ENCODE measurements at regions not wholly inside any gene's neighbourhood (a gene's known extent, or its start where the extent isn't known, plus 50 kb on each side); places are given as distances from the start of the nearest gene placed in this dataset.
"Not testable (repeated sequence)": the region's sequence is repeated elsewhere in the genome, so short reads cannot be mapped to it uniquely, and the experiment has no call there.

DNA sequence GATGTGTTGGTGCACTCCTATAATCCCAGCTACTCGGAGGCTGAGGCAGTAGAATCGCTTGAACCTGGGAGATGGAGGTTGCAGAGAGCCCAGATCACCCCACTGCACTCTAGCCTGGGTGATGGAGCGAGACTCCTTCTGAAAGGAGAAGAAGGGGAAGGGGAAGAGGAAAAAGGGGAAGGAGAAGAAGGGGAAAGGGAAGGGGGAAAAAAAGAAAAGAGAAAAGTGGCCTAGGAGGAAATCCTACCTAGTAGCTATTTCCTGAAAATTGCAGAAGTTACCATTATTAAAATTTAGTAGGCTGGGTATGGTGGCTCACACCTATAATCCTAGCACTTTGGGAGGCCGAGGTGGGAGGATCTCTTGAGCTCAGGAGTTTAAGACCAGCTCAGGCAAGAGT, 67.4 kb downstream of the ARRDC3 start:
- DNase-seq (ENCODE audit: low read depth in 2 of 2), result no peak

DNA sequence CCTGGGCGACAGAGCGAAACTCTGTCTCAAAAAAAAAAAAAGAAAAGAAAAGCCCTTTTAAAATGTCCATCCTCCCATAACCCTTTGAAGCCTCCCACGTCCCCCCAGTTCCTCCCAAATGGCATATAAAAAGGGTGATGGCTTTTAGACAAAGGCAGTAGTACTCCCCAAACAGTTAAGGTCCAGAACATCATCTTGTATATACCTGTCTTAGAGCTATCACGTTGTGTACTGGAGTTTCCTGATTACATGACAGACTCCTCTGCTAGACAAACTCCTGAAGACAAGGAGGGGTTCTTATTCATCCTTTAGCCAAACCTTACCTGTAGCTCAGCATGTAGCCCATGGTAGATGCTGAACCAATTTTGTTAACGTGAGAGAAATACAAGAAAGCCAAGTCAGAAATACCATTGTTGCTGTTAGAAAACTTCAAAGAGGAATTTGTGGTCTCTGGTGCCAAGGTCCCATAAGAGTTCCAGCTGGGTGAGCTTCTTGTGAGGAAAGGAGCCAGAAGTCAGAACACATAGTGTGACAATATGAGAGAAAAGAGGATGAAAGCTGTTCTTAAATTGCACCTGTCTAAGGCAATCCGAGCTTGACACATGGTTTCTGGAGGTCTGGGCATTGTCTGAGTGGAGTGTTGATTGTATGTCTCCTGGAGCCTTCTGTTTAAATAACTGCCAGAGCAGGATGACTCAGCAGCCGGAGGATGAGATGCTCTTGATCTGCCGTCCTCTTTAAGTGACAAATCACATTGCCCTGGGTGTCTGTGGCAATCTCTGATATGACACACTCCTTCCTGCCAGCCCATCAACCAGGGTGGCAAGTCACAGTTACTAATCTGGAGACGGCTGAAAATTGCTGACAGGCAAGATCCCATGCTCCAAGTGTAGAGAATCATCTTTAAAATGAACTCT, 69.1 kb downstream of the ARRDC3 start:
- DNase-seq (ENCODE audit: low read depth in 2 of 2), result peak; percentile 51 to 79

DNA sequence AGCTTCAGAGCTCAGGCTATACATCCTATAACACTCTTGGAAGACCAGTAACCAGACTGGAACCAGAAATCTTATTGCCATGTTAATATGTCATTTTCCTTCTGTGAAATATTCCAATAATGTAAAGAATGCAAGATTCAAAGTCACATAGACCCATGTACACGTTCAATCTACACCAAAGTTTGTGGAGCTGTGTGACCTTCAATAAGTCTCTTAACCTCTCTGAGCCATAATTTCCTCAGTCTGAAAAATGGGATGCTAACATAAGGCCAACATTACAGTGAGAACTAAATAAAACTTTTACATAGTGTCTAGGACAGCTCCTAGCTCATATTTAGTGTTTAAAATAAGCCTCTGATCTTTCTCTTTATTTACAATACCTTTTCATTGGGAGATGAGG, 70.4 kb downstream of the ARRDC3 start:
- no peak for DNase-seq (ENCODE audit: low read depth in 2 of 2)

DNA sequence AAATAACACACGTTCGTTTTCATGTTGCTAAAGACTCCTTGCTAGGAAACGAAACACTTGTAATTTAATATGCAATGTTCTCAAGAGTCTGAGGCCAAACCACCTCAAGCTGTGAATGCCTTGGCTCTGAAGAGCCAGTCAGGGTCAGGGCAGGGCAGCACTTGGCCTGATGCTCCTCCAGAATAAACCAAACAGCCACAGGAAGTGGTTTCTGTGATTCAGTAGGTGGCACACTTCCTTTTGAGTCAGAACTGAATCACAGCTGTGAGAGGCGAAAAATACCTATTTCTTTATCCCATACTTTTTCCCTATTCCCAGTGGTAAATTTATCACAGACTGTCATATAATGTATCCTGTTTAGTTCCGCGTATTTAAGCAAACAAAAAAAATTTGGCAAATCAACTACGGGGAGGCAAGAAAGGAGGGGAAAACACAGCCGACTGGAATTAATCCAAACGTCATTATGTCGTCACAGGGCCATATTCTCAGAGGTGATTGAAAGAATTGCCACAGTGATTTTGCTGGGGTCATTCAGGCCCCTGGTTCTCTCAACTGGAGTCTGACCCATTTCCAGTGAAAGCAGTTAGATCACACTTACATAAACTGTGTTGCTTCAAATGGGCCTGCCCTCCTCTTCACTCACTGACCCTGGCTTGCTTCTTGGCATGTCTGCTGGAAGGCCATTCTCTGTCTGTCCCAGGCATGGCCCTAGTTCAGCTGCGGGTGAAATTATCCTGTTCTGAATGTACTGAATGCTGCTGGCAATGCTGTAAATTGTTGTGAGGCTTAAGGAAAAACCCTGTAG, 71.2 kb downstream of the ARRDC3 start:
- DNase-seq (ENCODE audit: low read depth in 2 of 2), result peak in 1 of 2 donors; percentile 48

DNA sequence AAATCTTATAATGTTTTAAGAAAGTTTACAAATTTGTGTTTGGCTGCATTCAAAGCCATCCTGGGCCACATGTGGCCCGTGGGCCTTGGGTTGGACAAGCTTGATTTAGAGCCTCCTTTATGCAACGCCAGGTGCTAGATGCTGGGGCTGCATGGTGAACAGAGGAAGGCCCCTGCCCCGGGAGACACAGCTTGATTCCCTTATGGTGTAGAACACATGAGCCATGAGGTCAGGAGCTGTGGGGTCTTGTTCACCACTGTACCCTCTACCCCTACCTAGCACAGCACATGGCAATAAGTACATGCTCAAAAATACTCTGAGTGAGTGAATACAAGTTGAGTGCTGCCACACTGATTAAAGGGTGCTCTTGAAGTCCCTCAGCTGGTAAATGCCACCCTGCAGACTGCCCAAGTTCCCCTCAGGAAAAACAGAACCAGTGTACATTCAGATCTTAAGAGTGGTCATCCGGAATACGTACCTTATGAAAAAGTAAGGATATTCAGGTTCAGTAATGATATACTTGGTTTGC, 71.9 kb downstream of the ARRDC3 start:
- DNase-seq (ENCODE audit: low read depth in 2 of 2), result no peak

DNA sequence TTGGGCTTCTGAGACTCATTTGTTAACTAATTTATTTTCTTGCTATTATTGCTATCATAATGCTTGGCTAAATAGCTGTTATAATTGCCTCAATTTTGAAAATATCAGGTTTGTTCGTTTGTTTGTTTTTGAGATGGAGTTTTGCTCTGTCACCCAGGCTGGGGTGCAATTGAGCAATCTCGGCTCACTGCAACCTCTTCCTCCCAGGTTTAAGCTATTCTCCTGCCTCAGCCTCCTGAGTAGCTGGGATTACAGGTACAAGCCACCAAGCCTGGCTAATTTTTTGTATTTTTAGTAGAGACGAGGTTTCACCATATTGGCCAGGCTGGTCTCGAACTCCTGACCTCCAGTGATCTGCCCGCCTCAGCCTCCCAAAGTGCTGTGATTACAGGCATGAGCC, 75.0 kb downstream of the ARRDC3 start:
- not testable (repeated sequence) for DNase-seq (ENCODE audit: low read depth in 2 of 2)

DNA sequence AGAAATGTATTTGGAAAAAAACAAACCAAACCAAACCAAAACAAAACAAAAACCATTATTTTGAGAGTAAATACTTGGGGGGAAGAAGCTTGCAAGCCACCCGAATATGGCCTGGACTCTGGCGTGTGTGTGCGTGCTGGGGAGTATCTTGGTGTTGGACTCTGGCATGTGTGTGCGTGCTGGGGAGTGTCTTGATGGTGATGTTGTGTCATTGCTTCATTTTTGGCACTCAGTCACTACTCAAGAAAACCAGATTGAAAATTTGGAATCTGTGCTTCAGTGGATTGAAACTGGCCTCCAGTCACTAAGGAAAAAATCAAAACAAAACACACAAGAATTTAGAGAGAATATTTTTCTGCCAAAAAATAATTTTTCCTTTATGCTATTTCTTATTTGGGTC, 76.1 kb downstream of the ARRDC3 start:
- no peak for DNase-seq (ENCODE audit: low read depth in 2 of 2)

DNA sequence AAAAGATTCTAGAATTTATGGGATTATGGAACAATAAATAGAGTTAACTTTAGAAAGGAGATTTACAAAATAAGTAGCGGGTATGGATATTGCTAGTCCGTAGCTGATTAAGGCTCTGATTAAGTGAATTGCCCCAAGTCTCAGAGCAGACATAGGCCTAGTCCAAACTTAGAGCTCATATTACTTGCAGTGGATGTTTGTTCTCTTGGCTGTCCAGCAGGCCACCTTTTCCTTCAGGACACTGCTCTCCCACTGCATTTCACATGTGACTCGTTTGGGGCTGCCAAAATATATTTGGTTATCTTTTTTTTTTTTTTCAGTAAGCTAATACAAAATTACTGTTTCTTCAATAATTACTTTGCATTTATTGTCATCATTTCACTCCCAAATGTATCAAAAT, 76.6 kb downstream of the ARRDC3 start:
- DNase-seq (ENCODE audit: low read depth in 2 of 2), result no peak

DNA sequence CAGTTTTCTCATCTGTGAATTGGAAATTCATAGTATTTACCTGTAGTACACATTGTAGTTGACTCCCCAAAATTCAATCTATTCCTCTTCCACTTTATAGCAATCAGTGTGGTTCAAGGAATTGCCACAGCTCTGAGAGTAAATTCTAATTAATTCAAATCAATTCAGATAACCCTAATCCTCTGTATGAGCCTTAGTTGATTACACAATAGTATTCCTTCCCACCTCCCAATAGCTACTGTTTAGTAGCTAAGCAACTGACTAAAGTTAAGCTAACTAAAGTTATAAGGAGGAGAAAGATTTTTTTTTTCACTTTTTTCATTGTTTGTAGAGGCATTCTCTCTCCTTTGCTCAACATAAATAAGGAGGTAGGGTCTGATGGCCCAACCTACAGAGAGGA, 77.5 kb downstream of the ARRDC3 start:
- no peak for DNase-seq (ENCODE audit: low read depth in 2 of 2)

DNA sequence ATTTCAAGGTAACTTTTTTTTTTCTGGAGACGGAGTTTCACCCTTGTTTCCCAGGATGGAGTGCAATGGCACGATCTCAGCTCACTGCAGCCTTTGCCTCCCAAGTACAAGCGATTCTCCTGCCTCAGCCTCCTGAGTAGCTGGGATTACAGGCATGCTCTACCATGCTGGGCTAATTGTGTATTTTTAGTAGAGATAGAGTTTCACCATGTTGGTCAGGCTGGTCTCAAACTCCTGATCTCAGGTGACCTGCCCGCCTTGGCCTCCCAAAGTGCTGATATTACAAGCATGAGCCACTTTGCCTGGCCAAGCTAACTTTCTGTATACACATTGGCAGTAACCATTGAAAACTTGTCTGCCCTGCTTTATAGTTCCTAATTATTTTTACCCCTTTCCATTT, 79.1 kb downstream of the ARRDC3 start:
- DNase-seq (ENCODE audit: low read depth in 2 of 2), result not testable (repeated sequence)

DNA sequence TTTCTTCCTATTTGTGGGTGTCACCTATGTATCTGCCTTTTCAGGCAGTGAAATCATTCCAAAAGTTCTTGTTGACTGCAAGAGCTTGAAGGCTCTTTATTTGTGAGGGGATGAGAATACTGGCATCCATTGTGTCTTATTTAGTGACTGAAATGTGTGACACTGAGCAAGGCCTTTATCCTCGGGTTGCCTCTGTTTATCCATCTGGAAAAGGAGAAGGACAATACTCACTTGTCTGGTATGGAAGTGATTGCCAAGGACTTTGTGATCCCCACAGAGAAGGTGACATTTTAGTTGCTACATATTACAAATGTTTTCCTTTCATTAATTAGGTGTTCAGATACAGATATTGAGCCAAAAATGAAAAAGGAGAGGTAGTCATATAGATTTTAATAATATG, 80.2 kb downstream of the ARRDC3 start:
- no peak for DNase-seq (ENCODE audit: low read depth in 2 of 2)

DNA sequence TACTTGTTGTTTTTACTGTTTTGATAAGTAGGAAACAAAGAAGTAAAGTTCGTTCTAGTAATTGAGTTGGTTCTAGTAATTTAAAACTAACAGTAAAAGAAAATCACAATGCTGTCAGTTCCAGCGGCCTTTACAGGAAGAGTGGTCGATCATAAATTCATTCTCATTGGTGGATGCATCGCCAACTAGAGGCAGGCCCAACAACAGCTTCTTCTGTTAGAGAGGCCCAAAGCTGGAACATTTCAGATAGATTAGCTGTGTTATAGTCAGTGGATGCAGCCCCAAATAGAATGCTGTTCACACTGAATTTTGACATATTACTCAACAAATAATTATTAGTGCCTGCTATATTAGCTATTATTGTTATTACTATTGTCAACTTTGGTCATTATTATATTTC, 80.8 kb downstream of the ARRDC3 start:
- DNase-seq (ENCODE audit: low read depth in 2 of 2), result no peak

DNA sequence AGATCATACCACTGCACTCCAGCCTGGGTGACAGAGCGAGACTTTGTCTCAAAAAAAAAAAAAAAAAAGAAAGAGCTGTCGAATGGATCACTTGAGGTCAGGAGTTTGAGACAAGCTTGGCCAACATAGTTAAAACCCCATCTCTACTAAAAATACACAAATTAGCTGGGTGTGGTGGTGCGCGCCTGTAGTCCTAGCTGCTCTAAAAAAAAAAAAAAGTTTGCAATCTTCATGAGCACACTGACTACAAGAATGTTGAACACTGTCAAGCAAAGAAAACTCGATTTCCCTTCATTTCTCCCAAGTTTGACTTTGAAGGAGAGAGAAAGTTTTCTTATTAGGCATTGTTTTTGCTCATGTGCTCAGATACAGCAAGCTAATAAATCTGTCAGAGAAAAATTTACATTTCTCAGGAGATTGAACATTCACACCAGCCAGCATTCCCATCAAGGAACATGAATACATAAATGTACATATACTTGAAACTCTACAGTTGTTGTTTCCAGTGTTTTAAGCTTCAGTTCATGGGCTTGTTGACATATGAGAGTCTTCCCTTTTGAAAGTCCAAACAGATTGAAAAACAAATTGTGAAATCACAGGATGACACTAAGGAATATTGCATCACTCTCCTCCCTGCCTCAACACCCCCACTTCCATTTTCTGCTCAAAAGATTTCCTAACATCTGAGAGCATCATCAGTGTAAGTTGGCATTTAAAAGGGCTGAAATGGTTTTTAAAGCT, 81.8 kb downstream of the ARRDC3 start:
- no peak for DNase-seq (ENCODE audit: low read depth in 2 of 2)

DNA sequence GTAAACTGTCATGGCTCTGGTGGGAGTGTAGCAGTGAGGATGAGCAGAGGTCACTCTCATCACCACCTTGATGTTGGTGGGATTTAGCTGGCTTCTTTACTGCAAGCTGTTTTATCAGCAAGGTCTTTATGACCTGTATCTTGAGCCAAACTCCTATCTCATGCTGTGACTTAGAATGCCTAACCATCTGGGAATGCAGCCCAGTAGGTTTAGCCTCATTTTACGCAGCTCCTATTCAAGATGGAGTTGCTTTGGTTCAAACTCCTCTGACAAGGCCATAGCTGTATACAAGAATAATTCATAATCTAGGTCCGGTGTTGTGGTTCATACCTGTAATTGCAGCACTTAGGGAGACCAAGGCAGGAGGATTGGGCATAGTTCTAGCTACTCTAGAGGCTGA, 85.1 kb downstream of the ARRDC3 start:
- no peak for DNase-seq (ENCODE audit: low read depth in 2 of 2)

DNA sequence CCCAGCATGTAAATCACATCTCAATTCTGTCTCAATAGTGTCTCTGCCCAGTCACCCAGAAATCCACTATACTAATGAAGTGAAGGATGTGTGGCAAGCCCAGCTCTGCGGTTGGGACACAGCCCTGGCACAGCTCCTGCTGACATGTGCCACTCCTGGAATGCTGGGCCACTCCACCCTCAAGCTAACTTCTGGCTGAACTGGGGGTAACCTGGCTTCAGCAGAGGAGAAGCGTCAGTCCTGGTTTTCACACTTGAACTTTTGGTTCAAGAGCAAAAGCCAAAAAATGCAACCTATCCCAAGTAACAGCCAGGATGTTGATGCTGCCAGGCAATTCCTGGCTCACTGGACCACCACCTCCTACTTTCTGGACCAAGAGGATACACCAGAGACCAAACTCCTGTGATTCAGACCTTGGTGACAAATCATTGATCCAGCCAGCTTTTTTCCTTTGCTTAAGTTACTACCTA, 86.4 kb downstream of the ARRDC3 start:
- DNase-seq (ENCODE audit: low read depth in 2 of 2), result no peak

DNA sequence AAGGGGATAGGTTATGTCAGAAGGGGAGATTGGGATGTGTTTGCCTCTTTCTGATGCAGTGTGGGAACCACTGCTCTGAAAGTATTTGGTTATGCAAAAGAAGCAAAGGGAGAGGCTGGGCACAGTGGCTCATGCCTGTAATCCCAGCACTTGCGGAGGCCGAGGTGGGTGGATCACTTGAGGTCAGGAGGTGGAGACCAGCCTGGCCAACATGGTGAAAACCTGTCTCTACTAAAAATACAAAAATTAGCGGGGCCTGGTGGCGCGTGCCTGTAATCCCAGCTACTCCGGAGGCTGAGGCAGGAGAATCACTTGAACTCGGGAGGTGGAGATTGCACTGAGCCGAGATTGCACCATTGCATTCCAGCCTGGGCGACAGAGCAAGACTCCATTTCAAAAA, 87.0 kb downstream of the ARRDC3 start:
- not testable (repeated sequence) for DNase-seq (ENCODE audit: low read depth in 2 of 2)

DNA sequence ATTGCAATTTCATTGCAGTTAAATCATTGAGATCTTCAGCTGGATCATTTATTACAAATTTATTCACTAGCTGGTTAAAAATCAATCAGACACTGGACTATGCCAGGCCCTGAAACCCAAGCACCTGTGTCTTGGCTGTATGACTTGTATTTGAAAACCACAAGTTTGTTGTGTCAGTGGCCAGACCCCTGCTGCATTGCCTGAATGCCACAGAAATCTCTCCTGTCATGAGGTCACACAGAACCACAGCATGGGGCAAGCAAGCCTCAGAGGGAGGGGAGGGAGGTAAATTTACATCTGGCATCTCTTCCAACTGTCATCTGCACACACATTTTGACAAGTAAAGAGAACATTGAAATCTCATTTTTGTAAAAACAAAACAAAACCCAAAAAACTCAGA, 90.0 kb downstream of the ARRDC3 start:
- DNase-seq (ENCODE audit: low read depth in 2 of 2), result no peak

DNA sequence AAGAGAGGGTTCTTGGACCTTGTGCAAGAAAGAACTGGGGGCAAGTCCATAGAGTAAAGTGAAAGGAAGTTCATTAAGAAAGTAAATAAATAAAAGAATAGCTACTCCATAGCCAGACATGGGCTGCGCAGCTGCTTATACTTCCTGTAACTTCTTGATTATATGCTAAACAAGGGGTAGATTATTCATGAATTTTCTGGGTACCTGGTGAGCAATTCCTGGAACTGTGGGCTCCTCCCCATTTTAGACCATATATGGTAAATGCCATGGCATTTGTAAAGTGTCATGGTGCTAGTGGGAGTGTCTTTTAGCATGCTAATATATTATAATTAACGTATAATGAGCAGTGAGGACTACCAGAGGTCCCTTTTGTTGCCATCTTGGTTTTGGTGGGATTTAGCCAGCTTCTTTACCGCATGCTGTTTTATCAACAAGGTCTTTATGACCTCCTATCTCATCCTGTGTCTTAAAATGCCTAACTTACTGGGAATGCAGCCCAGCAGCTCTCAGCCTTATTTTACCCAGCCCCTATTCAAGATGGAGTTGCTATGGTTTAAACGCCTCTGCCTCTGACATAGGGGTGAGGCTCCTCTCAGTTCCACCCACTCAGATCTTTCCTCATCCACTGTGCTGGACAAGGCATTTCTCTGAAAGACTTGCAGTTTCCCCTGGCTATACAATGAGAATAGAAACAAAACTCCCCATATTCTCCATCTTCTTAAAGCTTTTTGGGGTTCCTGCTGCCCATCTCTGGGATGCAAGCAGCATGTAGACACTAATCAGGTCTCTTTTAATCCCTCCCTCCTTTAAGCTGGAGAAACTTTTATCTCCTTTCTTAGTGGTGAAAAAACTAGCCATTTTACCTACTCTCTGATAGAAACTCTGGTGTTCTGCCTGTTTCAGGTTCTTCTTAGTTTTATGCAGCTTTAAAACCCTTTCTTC, 91.2 kb downstream of the ARRDC3 start:
- DNase-seq (ENCODE audit: low read depth in 2 of 2), result no peak

DNA sequence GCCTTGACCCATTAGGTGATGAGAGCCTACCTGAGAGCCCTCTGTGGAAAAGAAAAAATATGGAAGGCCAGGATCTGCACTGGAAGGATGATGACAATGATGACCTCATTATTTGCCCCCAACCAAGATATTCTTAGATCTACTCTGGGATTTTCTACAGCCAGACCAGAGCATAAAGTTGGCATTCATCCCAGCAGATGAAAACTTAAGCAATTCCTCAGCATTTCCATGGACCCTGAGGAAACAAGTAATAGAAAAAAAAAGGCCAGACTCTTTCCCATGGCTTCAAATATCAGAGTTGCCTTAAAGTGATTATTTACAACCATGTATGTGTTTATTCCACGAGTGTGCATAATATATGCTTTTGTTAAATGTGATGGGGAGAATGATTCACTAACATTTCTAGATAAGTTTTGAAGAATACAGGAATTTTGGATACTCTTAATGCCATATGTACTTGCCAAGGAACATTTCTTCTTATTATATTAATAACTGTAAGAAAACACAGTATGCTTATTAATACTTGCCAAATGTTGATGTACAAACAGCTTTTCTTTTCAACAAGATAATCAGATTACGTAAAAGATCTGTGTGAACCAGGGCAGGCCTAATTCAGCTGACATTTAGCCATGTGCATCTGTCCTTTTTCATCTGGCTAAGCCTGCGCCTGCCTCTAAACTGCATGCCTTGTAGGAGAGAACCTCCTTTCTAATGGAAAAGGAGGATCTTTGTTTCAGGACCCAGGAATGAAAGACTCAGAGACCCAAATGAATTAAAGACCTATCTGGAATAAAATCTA, 94.8 kb downstream of the ARRDC3 start:
- DNase-seq (ENCODE audit: low read depth in 2 of 2), result no peak

DNA sequence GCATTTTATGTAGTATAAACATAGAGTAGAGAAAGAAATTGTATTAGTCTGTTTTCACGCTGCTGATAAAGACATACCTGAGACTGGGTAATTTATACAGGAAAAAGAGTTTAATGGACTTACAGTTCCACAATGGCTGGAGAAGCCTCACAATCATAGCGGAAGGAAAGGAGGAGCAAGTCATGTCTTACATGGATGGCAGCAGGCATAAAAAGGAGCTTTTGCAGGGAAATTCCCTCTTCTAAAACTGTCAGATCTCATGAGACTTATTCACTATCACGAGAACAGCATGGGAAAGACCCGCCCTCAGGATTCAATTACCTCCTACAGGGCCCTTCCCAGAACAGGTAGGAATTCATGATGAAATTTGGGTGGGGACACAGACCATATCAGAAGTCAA, 98.1 kb downstream of the ARRDC3 start:
- not testable (repeated sequence) for DNase-seq (ENCODE audit: low read depth in 2 of 2)

All from stimulated activated CD4-positive, alpha-beta T cell treated with anti-CD3 and anti-CD28 coated beads, Interleukin-1b, Interleukin-23, amount 100 ng/mL, for 4 hours (primary cell).